ENCODE measurements at regions not wholly inside any gene's neighbourhood (a gene's known extent, or its start where the extent isn't known, plus 50 kb on each side); places are given as distances from the start of the nearest gene placed in this dataset.
A peak's percentile ranks its signal among the peaks of the same experiment; 100 is the strongest.

DNA sequence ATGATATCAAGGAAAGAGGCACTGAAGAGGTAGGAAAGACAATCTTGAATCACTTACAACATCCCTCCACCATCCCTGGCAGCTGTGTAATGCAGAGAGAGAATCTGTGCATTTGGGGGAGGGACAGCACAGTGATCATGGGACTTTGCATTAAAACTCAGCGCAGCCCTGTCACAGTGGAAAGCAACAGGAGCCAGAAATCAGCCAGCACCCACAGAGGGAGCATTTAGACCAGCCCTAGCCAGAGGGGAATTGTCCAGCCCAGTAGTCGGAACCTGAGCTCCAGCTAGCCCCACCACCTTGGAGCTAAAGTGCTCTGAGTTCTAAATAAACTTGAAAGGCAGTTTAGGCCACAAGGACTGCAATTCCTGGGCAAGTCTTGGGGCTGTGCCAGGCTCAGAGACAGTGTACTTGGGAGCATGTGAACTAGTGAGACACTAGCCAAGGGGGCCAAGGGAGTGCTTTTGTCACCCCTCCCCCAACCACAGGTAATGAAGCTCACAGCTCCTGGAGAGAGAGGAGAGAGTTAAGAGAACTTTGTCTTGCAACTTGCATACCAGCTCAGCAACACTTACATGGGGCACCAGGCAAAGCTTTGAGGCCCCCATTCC lies 83.9 kb upstream of the FAM241A start:
- peaks cover 3% of the 10 kb centered on the region for H3K4me1 Mint-ChIP-seq (ENCODE audit: low read depth)
- no peak overlapping the region for H3K27ac Mint-ChIP-seq (ENCODE audit: unreplicated experiment)
- no peaks in the 10 kb centered on the region for H3K9me3 Mint-ChIP-seq (ENCODE audit: low read depth)
- H3K27me3 Mint-ChIP-seq (ENCODE audit: low read depth): peaks cover 11% of the 10 kb centered on the region
- no peak for DNase-seq (ENCODE audit: low spot score)
- H3K36me3 Mint-ChIP-seq (ENCODE audit: low read depth): no peaks in the 10 kb centered on the region
- TF ChIP-seq, protein P1, sequence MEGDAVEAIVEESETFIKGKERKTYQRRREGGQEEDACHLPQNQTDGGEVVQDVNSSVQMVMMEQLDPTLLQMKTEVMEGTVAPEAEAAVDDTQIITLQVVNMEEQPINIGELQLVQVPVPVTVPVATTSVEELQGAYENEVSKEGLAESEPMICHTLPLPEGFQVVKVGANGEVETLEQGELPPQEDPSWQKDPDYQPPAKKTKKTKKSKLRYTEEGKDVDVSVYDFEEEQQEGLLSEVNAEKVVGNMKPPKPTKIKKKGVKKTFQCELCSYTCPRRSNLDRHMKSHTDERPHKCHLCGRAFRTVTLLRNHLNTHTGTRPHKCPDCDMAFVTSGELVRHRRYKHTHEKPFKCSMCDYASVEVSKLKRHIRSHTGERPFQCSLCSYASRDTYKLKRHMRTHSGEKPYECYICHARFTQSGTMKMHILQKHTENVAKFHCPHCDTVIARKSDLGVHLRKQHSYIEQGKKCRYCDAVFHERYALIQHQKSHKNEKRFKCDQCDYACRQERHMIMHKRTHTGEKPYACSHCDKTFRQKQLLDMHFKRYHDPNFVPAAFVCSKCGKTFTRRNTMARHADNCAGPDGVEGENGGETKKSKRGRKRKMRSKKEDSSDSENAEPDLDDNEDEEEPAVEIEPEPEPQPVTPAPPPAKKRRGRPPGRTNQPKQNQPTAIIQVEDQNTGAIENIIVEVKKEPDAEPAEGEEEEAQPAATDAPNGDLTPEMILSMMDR (IDR thresholded peaks at IDR 0.05): no peak
- no peak overlapping the region for H3K4me3 Mint-ChIP-seq (ENCODE audit: unreplicated experiment)

DNA sequence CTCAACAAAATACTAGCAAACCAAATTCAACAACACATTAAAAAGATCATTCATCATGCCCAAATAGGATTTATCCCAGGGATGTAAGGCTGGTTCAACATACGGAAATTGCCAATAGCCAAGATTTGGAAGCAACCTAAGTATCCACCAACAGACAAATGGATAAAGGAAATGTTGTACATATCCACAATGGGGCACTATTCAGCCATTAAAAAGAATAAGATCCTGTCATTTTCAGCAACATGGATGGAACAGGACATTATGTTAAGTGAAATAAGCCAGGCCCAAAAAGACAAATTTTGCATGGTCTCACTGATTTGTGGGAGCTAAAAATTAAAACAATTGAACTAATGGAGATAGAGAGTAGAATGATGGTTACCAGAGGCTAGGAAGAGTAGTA lies 82.0 kb upstream of the FAM241A start:
- no peak overlapping the region for H3K4me3 Mint-ChIP-seq (ENCODE audit: unreplicated experiment)
- TF ChIP-seq, protein P1 (IDR thresholded peaks at IDR 0.05): no peak

DNA sequence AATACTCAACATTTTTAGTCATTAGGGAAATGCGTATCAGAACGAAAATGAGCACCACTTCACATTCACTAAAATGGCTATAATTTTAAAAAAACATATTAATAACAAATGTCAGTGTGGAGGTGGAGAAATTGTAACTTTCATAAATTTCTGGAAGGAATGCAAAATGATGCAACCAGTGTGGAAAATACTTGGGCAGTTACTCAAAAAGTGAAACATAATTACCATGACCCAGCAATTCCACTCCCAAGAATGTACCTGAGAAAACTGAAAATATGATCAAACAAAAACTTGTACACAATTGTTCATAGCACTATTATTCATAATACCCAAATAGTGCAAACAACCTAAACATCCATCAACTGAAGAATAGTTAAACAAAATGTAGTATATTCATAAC lies 76.1 kb upstream of the FAM241A start:
- H3K4me3 Mint-ChIP-seq (ENCODE audit: unreplicated experiment): no peak overlapping the region
- TF ChIP-seq, protein P1 (IDR thresholded peaks at IDR 0.05): no peak
- no peaks in the 10 kb centered on the region for H3K36me3 Mint-ChIP-seq (ENCODE audit: low read depth)
- H3K9me3 Mint-ChIP-seq (ENCODE audit: low read depth): peaks cover 17% of the 10 kb centered on the region
- H3K4me1 Mint-ChIP-seq (ENCODE audit: low read depth): no peaks in the 10 kb centered on the region
- no peak overlapping the region for H3K27ac Mint-ChIP-seq (ENCODE audit: unreplicated experiment)
- DNase-seq (ENCODE audit: low spot score): no peak
- H3K27me3 Mint-ChIP-seq (ENCODE audit: low read depth): peaks cover 5% of the 10 kb centered on the region

More for the DNA sequence above, 82.0 kb upstream of the FAM241A start:
- no peak for DNase-seq (ENCODE audit: low spot score)
- H3K4me1 Mint-ChIP-seq (ENCODE audit: low read depth): peaks cover 3% of the 10 kb centered on the region
- H3K36me3 Mint-ChIP-seq (ENCODE audit: low read depth): no peaks in the 10 kb centered on the region
- H3K27ac Mint-ChIP-seq (ENCODE audit: unreplicated experiment): no peak overlapping the region
- H3K27me3 Mint-ChIP-seq (ENCODE audit: low read depth): peaks cover 8% of the 10 kb centered on the region
- no peaks in the 10 kb centered on the region for H3K9me3 Mint-ChIP-seq (ENCODE audit: low read depth)

DNA sequence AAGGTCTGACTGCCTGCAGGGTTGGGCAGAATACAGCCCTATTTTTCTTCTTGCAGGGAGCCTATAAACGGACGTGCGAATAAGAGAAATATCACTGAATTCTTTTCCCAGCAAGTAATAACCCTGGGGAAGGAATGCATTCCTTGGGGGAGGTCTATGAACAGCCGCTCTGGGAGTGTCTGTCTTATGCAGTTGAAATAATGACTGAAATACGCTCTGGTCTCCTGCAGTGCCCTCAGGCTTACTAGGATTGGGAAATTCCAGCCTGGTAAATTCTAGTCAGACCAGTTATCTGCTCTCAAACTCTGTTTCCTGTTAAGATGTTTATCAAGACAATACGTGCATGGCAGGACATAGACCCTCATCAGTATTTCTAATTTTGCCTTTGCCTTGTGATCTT lies 72.1 kb upstream of the FAM241A start:
- no peak for DNase-seq (ENCODE audit: low spot score)
- peaks cover 19% of the 10 kb centered on the region for H3K9me3 Mint-ChIP-seq (ENCODE audit: low read depth)
- no peaks in the 10 kb centered on the region for H3K36me3 Mint-ChIP-seq (ENCODE audit: low read depth)
- no peak overlapping the region for H3K27ac Mint-ChIP-seq (ENCODE audit: unreplicated experiment)
- no peak overlapping the region for H3K4me3 Mint-ChIP-seq (ENCODE audit: unreplicated experiment)
- TF ChIP-seq, protein P1 (IDR thresholded peaks at IDR 0.05): no peak
- H3K4me1 Mint-ChIP-seq (ENCODE audit: low read depth): no peaks in the 10 kb centered on the region
- H3K27me3 Mint-ChIP-seq (ENCODE audit: low read depth): peaks cover 2% of the 10 kb centered on the region

DNA sequence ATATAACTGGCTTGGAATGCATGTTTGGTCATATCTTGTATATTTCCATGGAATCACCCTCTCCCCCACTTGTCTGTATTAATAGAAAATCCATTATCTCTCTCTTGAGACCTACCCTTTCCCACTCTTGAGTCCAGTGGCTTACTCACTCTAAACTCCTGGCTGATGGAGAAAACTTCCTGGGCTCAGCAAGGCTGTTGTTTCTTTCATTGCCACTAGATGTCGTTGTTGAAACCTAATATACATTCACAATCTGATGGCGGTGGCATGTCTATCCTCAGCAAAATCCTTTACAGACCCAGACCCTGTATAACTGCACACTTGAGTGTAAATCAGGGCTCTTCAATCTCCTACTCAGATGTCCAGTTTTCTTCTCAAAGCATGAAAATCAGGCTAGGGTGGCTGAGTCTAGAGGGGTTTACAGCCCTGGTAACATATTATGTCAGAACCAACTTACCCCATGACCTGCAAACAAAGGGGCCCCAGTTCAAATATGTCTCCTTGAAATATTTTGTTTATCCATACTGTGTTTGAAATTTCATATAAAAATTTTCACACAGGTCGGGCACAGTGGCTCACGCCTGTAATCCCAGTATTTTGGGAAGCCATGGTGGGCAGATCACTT lies 70.0 kb upstream of the FAM241A start:
- TF ChIP-seq, protein P1 (IDR thresholded peaks at IDR 0.05): peak; percentile 81

More for the DNA sequence above, 70.0 kb upstream of the FAM241A start:
- peaks cover 19% of the 10 kb centered on the region for H3K9me3 Mint-ChIP-seq (ENCODE audit: low read depth)
- H3K4me1 Mint-ChIP-seq (ENCODE audit: low read depth): no peaks in the 10 kb centered on the region
- no peaks in the 10 kb centered on the region for H3K36me3 Mint-ChIP-seq (ENCODE audit: low read depth)
- H3K27me3 Mint-ChIP-seq (ENCODE audit: low read depth): peaks cover 2% of the 10 kb centered on the region
- no peak for DNase-seq (ENCODE audit: low spot score)
- H3K27ac Mint-ChIP-seq (ENCODE audit: unreplicated experiment): no peak overlapping the region
- no peak overlapping the region for H3K4me3 Mint-ChIP-seq (ENCODE audit: unreplicated experiment)
